ENCODE measurements at regions not wholly inside any gene's neighbourhood (a gene's known extent, or its start where the extent isn't known, plus 50 kb on each side); places are given as distances from the start of the nearest gene placed in this dataset.
"Not testable (repeated sequence)": the region's sequence is repeated elsewhere in the genome, so short reads cannot be mapped to it uniquely, and the experiment has no call there.

GRCh38 chr6:153412519-153412918, 281.4 kb upstream of the RGS17 start:
- DNase-seq (ENCODE audit: low spot score), result no peak

- no peak for DNase-seq (ENCODE audit: low spot score)
Measured at GRCh38 chr6:153411070-153411648, 280.1 kb upstream of the RGS17 start.

GRCh38 chr6:153405931-153406330, 274.8 kb upstream of the RGS17 start:
- DNase-seq (ENCODE audit: low spot score), result no peak

GRCh38 chr6:153401751-153402150, 270.7 kb upstream of the RGS17 start:
- no peak for DNase-seq (ENCODE audit: low spot score)

GRCh38 chr6:153392156-153392555, 261.1 kb upstream of the RGS17 start:
- DNase-seq (ENCODE audit: low spot score), result no peak

- DNase-seq (ENCODE audit: low spot score), result no peak
Measured at GRCh38 chr6:153373869-153374268, 242.8 kb upstream of the RGS17 start.

- no peak for DNase-seq (ENCODE audit: low spot score)
Measured at GRCh38 chr6:153368131-153368530, 237.0 kb upstream of the RGS17 start.

- no peak for DNase-seq (ENCODE audit: low spot score)
Measured at GRCh38 chr6:153367021-153367420, 235.9 kb upstream of the RGS17 start.

GRCh38 chr6:153357391-153357790, 226.3 kb upstream of the RGS17 start:
- no peak for DNase-seq (ENCODE audit: low spot score)

- no peak for DNase-seq (ENCODE audit: low spot score)
Measured at GRCh38 chr6:153340568-153340967, 209.5 kb upstream of the RGS17 start.

- DNase-seq (ENCODE audit: low spot score), result no peak
Measured at GRCh38 chr6:153334121-153334520, 203.0 kb upstream of the RGS17 start.

GRCh38 chr6:153331221-153331620, 200.1 kb upstream of the RGS17 start:
- DNase-seq (ENCODE audit: low spot score), result not testable (repeated sequence)

- no peak for DNase-seq (ENCODE audit: low spot score)
Measured at GRCh38 chr6:153328194-153328593, 197.1 kb upstream of the RGS17 start.

GRCh38 chr6:153325661-153326060, 194.6 kb upstream of the RGS17 start:
- no peak for DNase-seq (ENCODE audit: low spot score)

GRCh38 chr6:153312634-153313033, 181.6 kb upstream of the RGS17 start:
- peak; percentile 5 for DNase-seq (ENCODE audit: low spot score)

GRCh38 chr6:153309651-153310050, 178.6 kb upstream of the RGS17 start:
- no peak for DNase-seq (ENCODE audit: low spot score)

- no peak for DNase-seq (ENCODE audit: low spot score)
Measured at GRCh38 chr6:153302133-153302532, 171.1 kb upstream of the RGS17 start.

GRCh38 chr6:153301602-153302001, 170.5 kb upstream of the RGS17 start:
- no peak for DNase-seq (ENCODE audit: low spot score)

GRCh38 chr6:153282456-153282855, 151.4 kb upstream of the RGS17 start:
- DNase-seq (ENCODE audit: low spot score), result not testable (repeated sequence)

- no peak for DNase-seq (ENCODE audit: low spot score)
Measured at GRCh38 chr6:153275997-153276396, 144.9 kb upstream of the RGS17 start.

- no peak for DNase-seq (ENCODE audit: low spot score)
Measured at GRCh38 chr6:153272201-153272980, 141.3 kb upstream of the RGS17 start.

GRCh38 chr6:153263489-153263888, 132.4 kb upstream of the RGS17 start:
- DNase-seq (ENCODE audit: low spot score), result no peak

GRCh38 chr6:153251326-153251725, 120.2 kb upstream of the RGS17 start:
- no peak for DNase-seq (ENCODE audit: low spot score)

- DNase-seq (ENCODE audit: low spot score), result no peak
Measured at GRCh38 chr6:153237670-153238069, 106.6 kb upstream of the RGS17 start.
